Cardiac fibroblast (primary cell): ENCODE measurements at regions not wholly inside any gene's neighbourhood (a gene's known extent, or its start where the extent isn't known, plus 50 kb on each side); places are given as distances from the start of the nearest gene placed in this dataset.

Experiments used
- DNase-seq, 2 donors: peaks; one replicate each; pipeline versions ENCODE4 v3.0.0 to v3.0.0-alpha.2; 2010; ENCODE audit warnings: low read depth in 2 of 2
- H3K4me3 ChIP-seq, 2 donors: replicated peaks in 1 of 2; 1 replicate in 1 of 2; 2 replicates in 1 of 2; pipeline ENCODE4 v1.5.1; 2011; ENCODE audit warnings: low read depth in 2 of 2, low read length in 2 of 2, mild to moderate bottlenecking in 2 of 2, moderate library complexity in 1 of 2
- TF ChIP-seq, protein P1 (sequence below): IDR thresholded peaks from one replicate; pipeline ENCODE4 v1.5.1; 2011; ENCODE audit warnings: low read depth, mild to moderate bottlenecking, low read length, inconsistent platforms

DNA sequence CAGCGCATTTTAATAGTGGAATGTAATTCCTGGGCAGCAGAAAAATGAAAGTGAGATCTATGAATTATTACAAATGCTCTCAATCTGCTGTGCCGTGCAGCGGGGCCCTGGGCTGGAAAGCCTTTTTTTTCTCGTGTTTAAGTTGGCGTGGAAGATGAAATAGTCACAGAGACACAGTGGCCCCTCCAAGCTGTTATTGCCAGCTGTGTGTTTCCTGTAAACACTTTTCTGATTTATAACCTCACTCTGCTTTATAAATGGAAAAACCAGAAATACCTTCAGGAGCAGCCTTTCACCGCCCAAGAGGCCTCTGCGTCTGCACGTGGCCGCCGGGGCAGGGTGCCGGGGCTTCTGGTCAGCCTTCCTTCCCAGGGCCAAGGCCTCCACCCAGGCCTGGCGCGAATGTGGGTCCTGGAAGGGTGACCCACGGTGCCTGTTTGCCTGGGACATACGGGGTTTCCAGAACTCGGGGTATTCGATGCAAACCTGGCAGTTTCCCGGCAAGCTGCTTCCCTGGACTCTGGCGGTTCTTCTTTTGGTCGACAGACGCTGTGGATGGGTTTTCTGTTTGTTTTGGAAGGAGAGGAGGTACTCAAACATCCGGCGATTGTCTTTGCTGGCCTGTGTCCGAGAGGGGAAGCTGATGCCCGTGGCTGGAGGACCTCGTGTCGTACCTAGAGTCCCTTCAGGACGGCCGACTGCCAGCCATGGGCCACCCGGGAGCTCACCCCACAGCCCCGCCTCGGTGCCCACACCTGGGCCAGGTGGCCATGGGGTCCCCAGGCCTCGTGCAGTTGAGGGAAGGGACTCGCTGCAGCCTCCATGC is 256.7 kb downstream of the PARP8 start:
- TF ChIP-seq, protein P1, sequence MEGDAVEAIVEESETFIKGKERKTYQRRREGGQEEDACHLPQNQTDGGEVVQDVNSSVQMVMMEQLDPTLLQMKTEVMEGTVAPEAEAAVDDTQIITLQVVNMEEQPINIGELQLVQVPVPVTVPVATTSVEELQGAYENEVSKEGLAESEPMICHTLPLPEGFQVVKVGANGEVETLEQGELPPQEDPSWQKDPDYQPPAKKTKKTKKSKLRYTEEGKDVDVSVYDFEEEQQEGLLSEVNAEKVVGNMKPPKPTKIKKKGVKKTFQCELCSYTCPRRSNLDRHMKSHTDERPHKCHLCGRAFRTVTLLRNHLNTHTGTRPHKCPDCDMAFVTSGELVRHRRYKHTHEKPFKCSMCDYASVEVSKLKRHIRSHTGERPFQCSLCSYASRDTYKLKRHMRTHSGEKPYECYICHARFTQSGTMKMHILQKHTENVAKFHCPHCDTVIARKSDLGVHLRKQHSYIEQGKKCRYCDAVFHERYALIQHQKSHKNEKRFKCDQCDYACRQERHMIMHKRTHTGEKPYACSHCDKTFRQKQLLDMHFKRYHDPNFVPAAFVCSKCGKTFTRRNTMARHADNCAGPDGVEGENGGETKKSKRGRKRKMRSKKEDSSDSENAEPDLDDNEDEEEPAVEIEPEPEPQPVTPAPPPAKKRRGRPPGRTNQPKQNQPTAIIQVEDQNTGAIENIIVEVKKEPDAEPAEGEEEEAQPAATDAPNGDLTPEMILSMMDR = no peak
- DNase-seq = peak in 1 of 2 donors; percentile 15
- no peak overlapping the region for H3K4me3 ChIP-seq

DNA sequence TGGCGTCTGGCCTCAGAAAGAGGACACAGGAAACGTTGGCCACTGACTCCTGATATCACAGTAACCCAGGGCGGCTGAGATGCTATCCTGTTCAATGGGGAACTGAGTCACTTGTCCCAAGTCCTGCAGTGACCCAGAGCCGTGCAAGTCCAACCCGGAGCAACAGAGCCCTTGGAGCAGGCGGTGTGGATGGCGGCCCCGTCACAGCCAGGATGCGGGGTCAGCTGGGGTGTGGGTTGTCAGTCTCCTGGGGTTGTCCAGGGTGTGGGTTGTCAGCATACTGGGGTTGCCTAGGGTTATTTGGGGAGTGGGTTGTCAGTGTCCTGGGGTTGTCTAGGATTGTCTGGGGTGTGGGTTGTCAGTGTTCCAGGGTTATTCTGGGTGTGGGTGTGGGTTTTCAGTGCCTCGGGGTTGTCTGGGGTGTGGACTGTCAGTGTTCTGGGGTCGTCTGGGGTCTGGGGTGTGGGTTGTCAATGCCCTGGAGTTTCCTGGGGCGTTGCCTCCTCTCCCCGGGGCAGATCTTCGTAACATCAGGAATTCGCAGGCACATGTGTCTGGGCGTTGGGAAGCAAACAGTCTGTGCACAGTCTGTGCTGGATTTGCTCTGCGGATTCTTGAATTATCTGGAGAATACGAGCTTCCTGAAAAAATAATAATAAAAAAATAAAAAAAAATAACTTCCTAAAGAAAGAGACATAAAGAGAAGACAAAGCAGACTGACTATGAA is 257.5 kb downstream of the PARP8 start:
- no peak for DNase-seq
- TF ChIP-seq, protein P1 = no peak
- no peak overlapping the region for H3K4me3 ChIP-seq

DNA sequence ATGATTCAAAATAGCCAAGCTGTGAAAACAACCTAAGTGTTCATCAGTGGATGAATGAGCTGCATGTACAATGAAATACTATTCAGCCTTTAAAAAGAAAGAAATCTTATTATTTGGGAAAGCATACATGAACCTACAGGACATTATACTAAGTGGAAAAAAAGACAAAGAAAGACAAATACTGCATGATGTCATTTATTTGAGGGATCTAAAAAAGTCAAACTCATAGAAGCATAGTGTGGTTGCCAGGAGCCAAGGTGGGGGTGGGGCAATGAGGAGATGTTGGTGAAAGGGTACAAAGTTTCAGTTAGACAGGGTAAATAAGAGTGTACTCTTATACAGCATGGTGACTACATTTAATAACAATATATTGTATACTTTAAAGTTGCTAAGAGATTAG is 261.5 kb downstream of the PARP8 start:
- TF ChIP-seq, protein P1 = no peak
- H3K4me3 ChIP-seq = no peak overlapping the region
- DNase-seq = no peak

DNA sequence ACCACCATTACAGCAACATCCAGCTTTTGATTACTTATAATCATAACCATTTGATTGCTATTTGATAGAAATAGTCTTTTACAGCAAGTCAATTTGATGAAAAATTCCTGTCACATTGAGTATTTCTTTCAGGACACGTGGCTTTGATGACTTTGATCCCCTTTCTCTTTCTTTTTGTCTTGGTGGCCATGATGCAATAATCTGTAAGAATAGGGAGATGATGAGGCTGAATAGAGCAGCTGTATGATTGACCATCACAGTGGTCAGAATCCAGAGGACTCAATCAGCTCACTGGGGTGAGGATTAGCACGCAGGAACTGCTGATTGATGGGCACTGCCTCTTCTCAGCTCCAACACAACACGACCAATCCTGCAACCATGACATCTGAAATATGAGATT is 262.7 kb downstream of the PARP8 start:
- no peak overlapping the region for H3K4me3 ChIP-seq
- TF ChIP-seq, protein P1 = no peak
- no peak for DNase-seq

DNA sequence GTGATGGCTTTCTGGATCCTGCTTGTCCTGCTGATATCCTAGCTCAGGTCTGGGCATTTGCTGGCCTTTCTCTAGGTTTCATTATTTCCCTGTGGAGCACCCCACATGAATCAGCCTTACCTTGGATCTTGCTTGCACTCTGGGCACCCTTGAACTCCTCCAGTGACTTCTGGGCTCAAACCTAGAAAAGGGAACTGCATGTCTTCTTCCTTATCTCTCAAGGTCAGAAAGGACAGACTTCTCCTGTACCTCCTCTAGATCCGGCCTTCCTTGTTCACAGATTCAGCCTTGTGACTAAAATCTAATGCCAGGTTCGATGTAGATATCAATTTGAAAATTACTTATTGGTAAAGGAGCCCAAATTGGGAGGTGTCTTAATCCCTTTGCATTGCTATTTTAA is 267.9 kb downstream of the PARP8 start:
- TF ChIP-seq, protein P1 = no peak
- no peak overlapping the region for H3K4me3 ChIP-seq
- DNase-seq = no peak

DNA sequence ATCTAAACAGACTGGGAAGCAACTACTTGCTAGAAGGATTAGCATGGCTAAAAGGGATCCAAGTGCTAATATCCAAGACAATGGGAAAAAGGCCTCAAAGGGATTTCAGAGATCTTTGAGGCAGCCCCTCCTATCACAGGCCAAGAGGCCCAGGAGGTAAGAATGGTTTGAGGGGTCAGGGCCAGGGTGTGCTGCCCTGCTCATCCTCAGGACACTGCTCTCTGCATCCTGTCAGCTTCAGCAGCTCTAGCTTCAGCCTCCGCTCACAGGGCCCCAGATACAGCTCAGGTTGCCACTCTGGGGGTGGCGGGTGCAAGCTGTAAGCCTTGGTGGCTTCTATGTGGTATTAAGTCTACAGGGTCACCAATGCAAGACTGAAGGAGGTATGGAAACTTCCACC is 278.7 kb downstream of the PARP8 start:
- H3K4me3 ChIP-seq = no peak overlapping the region
- no peak for DNase-seq
- TF ChIP-seq, protein P1 = no peak
